Neural progenitor cell (in vitro differentiated cells): ENCODE measurements at regions not wholly inside any gene's neighbourhood (a gene's known extent, or its start where the extent isn't known, plus 50 kb on each side); places are given as distances from the start of the nearest gene placed in this dataset.

Experiments used
- EZH2 ChIP-seq: fragments of 200-600 bp; sonication (generic); IDR thresholded peaks from 2 replicates; pipeline ENCODE4 v1.6.1; 2017; ENCODE audit warnings: antibody characterized with exemption, mild to moderate bottlenecking, moderate library complexity
- TF ChIP-seq, protein P1 (sequence below): fragments of 200-600 bp; sonication (generic); IDR thresholded peaks from 2 replicates; pipeline ENCODE4 v1.5.1; 2017; ENCODE audit warnings: antibody characterized with exemption, mild to moderate bottlenecking

- TF ChIP-seq EZH2: no peak
- TF ChIP-seq, protein P1, sequence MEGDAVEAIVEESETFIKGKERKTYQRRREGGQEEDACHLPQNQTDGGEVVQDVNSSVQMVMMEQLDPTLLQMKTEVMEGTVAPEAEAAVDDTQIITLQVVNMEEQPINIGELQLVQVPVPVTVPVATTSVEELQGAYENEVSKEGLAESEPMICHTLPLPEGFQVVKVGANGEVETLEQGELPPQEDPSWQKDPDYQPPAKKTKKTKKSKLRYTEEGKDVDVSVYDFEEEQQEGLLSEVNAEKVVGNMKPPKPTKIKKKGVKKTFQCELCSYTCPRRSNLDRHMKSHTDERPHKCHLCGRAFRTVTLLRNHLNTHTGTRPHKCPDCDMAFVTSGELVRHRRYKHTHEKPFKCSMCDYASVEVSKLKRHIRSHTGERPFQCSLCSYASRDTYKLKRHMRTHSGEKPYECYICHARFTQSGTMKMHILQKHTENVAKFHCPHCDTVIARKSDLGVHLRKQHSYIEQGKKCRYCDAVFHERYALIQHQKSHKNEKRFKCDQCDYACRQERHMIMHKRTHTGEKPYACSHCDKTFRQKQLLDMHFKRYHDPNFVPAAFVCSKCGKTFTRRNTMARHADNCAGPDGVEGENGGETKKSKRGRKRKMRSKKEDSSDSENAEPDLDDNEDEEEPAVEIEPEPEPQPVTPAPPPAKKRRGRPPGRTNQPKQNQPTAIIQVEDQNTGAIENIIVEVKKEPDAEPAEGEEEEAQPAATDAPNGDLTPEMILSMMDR: no peak
These were observed 91.1 kb upstream of the ARHGAP28 start for GRCh38 chr18:6638447-6638846.
